ENCODE measurements at regions not wholly inside any gene's neighbourhood (a gene's known extent, or its start where the extent isn't known, plus 50 kb on each side); places are given as distances from the start of the nearest gene placed in this dataset.

DNA sequence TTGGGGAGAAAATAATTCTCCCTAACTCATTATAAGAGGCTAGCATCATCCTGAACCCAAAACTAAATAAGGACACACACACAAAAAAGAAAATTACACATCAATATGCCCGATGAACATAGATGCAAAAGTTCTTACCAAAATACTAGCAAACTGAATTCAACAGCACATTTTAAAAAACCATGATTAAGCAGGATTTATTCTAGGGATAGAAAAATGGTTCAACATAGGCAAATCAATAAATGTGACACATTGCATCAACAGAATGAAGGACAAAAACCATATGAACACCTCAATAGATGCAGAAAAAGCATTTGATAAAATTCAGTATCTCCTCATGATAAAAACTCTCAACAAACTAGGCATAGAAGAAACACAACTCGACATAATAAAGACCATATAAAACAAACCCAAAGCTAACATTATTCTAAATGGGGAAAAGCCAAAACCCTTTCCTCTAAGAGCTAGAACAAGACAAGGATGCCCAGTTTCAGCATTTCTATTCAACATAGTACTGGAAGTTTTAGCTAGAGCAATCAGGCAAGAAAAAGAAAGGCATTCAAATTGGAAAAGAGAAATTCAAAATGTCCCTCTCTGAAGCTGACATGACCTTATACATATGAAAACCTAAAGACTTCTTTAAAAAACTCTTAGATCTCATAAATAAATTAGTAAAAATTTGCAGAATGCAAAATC is 200.9 kb downstream of the NKX6-1 start:
- intact Hi-C loops (cut with DNase I) = no loop called here
- no peak for TF ChIP-seq EP300 (IDR thresholded peaks at IDR 0.05)
- TF ChIP-seq, protein P1, sequence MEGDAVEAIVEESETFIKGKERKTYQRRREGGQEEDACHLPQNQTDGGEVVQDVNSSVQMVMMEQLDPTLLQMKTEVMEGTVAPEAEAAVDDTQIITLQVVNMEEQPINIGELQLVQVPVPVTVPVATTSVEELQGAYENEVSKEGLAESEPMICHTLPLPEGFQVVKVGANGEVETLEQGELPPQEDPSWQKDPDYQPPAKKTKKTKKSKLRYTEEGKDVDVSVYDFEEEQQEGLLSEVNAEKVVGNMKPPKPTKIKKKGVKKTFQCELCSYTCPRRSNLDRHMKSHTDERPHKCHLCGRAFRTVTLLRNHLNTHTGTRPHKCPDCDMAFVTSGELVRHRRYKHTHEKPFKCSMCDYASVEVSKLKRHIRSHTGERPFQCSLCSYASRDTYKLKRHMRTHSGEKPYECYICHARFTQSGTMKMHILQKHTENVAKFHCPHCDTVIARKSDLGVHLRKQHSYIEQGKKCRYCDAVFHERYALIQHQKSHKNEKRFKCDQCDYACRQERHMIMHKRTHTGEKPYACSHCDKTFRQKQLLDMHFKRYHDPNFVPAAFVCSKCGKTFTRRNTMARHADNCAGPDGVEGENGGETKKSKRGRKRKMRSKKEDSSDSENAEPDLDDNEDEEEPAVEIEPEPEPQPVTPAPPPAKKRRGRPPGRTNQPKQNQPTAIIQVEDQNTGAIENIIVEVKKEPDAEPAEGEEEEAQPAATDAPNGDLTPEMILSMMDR (IDR thresholded peaks at IDR 0.05) = no peak
- no peak for TF ChIP-seq POLR2AphosphoS5 (IDR thresholded peaks at IDR 0.05)
- no peak for TF ChIP-seq POLR2A (IDR thresholded peaks at IDR 0.05; ENCODE audit: low read depth)
- WGBS = 88% methylated on average over 2 of the region's 2 CpGs
- Histone ChIP-seq H3K4me1 (no peaks in the 10 kb centered on the region), H3K27me3 (no peaks in the 10 kb centered on the region), H3K36me3 (no peaks in the 10 kb centered on the region), H3K27ac (replicated peaks in 1 of 4) (no peak overlapping the region), H3K9me3 (no peaks in the 10 kb centered on the region), H3K4me3 (no peak overlapping the region)
- no peak for DNase-seq (ENCODE audit: extremely low spot score)

DNA sequence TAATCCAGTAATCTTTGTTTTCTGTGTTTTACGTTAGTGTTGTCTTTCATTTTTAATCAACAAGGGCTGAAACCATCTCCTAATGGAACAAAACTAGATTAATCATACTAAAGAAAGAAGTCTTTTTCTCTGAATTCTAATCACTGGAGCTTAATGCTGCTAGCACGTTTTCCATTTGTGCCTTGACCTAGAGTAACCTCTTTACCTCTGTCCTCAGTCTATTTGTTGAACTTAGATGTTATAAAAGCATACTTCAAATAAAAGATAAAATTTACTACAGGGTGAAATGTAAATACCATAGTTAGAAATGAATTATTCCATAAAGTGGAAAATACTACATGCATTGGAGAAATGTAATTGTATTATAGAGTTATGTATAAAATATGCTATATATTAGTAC is 207.1 kb downstream of the NKX6-1 start:
- TF ChIP-seq, protein P1 (IDR thresholded peaks at IDR 0.05) = no peak
- TF ChIP-seq POLR2AphosphoS5 (IDR thresholded peaks at IDR 0.05) = no peak
- TF ChIP-seq EP300 (IDR thresholded peaks at IDR 0.05) = no peak
- TF ChIP-seq POLR2A (IDR thresholded peaks at IDR 0.05; ENCODE audit: low read depth) = no peak
- Histone ChIP-seq H3K27me3 (no peaks in the 10 kb centered on the region), H3K36me3 (no peaks in the 10 kb centered on the region), H3K27ac (replicated peaks in 1 of 4) (no peak overlapping the region), H3K9me3 (no peaks in the 10 kb centered on the region), H3K4me1 (no peaks in the 10 kb centered on the region), H3K4me3 (no peak overlapping the region)
- no peak for DNase-seq (ENCODE audit: extremely low spot score)
- WGBS = 68% methylated on average over 2 of the region's 2 CpGs
- intact Hi-C loops (cut with DNase I) = no loop called here

DNA sequence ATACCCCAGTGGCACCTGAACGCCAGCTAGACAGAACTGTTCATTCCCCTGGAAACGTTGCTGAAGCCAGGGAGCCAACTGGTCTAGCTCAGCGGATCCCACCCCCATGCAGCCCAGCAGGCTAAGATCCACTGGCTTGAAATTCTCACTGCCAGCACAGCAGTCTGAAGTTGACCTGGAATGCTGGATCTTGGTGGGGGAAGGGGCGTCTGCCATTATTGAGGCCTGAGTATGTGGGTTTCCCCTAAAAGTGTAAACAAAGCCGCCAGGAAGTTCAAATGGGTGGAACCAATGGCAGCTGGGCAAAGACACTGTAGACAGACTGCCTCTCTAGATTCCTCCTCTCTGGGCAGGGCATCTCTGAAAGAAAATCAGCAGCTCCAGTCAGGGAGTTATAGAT is 213.0 kb downstream of the NKX6-1 start:
- H3K27me3 ChIP-seq = no peaks in the 10 kb centered on the region
- H3K9me3 ChIP-seq = no peaks in the 10 kb centered on the region
- TF ChIP-seq, protein P1 (IDR thresholded peaks at IDR 0.05) = no peak
- TF ChIP-seq EP300 (IDR thresholded peaks at IDR 0.05) (no peak), POLR2A (IDR thresholded peaks at IDR 0.05; ENCODE audit: low read depth) (no peak), POLR2AphosphoS5 (IDR thresholded peaks at IDR 0.05) (no peak)
- DNase-seq (ENCODE audit: extremely low spot score) = no peak
- WGBS = 80% methylated on average over 5 of the region's 5 CpGs
- no peak overlapping the region for H3K27ac ChIP-seq (replicated peaks in 1 of 4)
- H3K4me3 ChIP-seq = no peak overlapping the region
- H3K36me3 ChIP-seq = no peaks in the 10 kb centered on the region
- intact Hi-C loops (cut with DNase I) = no loop called here
- H3K4me1 ChIP-seq = no peaks in the 10 kb centered on the region

DNA sequence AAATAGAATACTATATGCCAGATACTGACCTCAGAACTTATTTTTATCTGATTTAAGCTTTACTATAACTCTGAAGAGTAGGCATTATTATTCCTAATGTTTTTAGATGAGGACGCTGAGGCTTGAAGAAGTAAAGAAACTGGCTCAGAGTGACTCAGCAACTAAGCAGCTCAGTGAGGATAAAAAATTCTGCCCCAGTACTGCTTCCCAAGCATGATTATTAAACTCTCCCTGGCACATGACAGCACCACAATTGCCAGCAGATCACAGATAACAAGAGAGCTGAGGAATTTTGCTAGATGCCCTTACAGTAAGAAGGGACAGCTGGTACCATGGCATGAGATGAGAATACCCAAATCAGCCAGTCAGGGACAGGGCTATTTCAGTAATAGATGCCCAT is 219.4 kb downstream of the NKX6-1 start:
- no peak overlapping the region for H3K4me3 ChIP-seq
- DNase-seq (ENCODE audit: extremely low spot score) = no peak
- intact Hi-C loops (cut with DNase I) = no loop called here
- H3K27ac ChIP-seq (replicated peaks in 1 of 4) = no peak overlapping the region
- no peaks in the 10 kb centered on the region for H3K36me3 ChIP-seq
- TF ChIP-seq, protein P1 (IDR thresholded peaks at IDR 0.05) = no peak
- TF ChIP-seq POLR2A (IDR thresholded peaks at IDR 0.05; ENCODE audit: low read depth) = no peak
- peaks cover 0 to 10% (median 4%) of the 10 kb centered on the region in 4 donors for H3K4me1 ChIP-seq
- no peaks in the 10 kb centered on the region for H3K9me3 ChIP-seq
- WGBS = 24% methylated on average over 1 of the region's 1 CpG
- H3K27me3 ChIP-seq = no peaks in the 10 kb centered on the region

DNA sequence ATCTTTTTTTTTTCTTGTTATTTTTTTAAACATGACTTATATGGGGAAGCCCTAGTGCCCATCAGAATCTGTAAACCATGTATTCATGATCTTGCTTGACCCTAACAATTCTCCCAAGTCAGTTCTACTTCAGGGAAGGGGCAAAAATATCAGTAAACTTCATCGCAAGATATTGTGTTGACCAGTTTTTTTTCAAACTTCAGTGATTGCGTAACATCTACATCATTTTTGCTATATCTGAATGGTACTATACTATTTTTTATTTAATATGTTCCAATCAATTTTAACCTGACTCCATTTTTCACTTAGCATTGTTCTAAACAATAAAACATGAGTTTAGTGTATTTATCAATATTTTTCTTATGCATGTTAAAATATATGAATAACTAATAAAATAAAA is 221.2 kb downstream of the NKX6-1 start:
- no peak for DNase-seq (ENCODE audit: extremely low spot score)
- H3K36me3 ChIP-seq = no peaks in the 10 kb centered on the region
- 50% methylated on average over 2 of the region's 2 CpGs for WGBS
- H3K27me3 ChIP-seq = no peaks in the 10 kb centered on the region
- TF ChIP-seq POLR2A (IDR thresholded peaks at IDR 0.05; ENCODE audit: low read depth) (no peak), POLR2AphosphoS5 (IDR thresholded peaks at IDR 0.05) (no peak), EP300 (IDR thresholded peaks at IDR 0.05) (no peak)
- TF ChIP-seq, protein P1 (IDR thresholded peaks at IDR 0.05) = no peak
- H3K9me3 ChIP-seq = no peaks in the 10 kb centered on the region
- H3K27ac ChIP-seq (replicated peaks in 1 of 4) = no peak overlapping the region
- H3K4me3 ChIP-seq = no peak overlapping the region
- intact Hi-C loops (cut with DNase I) = no loop called here
- H3K4me1 ChIP-seq = peaks cover 0 to 10% (median 4%) of the 10 kb centered on the region in 4 donors
